ENCODE measurements at regions not wholly inside any gene's neighbourhood (a gene's known extent, or its start where the extent isn't known, plus 50 kb on each side); places are given as distances from the start of the nearest gene placed in this dataset.

DNA sequence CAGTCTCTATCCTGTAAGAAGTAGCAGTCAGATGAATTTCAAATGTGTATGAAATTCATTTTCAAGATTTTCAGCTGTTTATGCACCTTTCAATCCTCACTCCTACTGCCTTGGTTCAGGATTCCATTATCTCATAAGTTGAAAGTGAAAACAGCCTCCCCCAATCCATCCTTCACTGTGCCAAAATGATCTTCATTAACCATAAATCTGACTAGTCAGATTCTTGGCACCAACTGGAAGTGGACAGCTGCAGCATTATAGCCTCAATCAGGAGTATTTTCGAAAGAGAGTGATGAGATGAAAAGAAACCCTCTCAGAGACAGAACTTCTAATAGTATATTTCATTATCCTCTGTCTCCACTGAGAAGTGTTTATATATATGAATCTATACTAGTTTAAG, 365.3 kb upstream of the PDGFD start:
- DNase-seq (ENCODE audit: low read depth) = no peak

- DNase-seq (ENCODE audit: low read depth) = no peak
These were observed 362.1 kb upstream of the PDGFD start for GRCh38 chr11:104526006-104526405.

GRCh38 chr11:104525416-104525815, 361.5 kb upstream of the PDGFD start:
- no peak for DNase-seq (ENCODE audit: low read depth)

DNA sequence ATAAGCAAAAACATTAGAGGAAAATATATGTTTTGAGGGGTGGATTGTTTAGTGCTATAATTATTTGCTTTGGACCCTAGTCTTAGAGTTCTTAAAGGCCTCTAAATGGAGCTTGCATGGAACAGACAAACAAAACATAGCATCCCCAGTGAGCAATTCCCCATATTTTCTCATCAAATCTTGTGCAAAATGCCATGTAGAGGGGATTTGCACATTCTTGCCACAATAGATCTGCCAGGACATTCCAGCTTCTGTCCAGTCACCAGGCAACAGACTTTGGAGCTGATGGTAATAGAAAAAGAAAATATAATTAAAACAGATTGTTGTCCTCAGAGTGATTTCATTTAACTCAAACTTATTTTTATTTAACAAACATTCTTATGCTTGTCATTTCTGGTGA, 360.3 kb upstream of the PDGFD start:
- DNase-seq (ENCODE audit: low read depth) = no peak

DNA sequence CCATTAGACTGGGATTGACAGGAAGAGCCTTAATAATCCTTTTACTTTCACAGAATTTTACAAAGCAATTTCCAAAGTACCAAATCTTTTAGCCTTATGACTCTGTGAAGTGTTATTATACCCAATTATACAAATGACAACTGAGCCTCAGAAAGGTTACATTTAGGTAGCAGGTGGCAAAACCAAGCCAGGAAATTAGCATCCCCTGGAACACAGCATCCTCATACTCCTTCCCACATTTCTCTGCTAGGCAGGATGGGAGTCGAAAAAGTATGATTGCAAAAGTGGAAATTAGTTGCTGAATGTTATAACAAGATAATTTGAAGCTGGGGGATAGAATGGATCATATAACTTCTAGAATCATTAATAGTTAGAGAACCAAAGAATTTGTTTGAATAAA, 359.7 kb upstream of the PDGFD start:
- no peak for DNase-seq (ENCODE audit: low read depth)

DNA sequence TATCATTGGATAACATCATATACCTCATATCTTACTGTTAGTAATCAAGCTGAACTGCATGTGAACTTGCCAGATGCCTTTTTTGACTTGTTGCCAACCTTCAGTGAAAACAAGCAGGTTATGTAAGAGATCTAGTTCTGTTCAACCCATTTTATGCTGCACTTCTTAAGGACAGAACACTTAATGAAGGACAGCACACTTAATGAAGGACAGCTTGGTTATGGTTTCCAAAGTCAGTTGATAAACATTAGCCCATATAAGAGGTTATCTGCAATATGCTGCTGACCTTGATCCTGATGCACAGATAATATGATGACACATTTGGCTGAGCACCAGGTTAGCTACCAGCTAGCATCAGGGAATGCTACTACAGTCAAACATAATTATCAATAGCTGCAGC, 358.7 kb upstream of the PDGFD start:
- no peak for DNase-seq (ENCODE audit: low read depth)

GRCh38 chr11:104522123-104522522, 358.2 kb upstream of the PDGFD start:
- DNase-seq (ENCODE audit: low read depth) = no peak

- DNase-seq (ENCODE audit: low read depth) = no peak
These were observed 346.2 kb upstream of the PDGFD start for GRCh38 chr11:104510169-104510568.

- no peak for DNase-seq (ENCODE audit: low read depth)
These were observed 326.2 kb upstream of the PDGFD start for GRCh38 chr11:104490182-104490581.

- DNase-seq (ENCODE audit: low read depth) = no peak
These were observed 324.6 kb upstream of the PDGFD start for GRCh38 chr11:104488561-104488960.

GRCh38 chr11:104487046-104487806, 323.3 kb upstream of the PDGFD start:
- DNase-seq (ENCODE audit: low read depth) = no peak

GRCh38 chr11:104484804-104485554, 321.0 kb upstream of the PDGFD start:
- DNase-seq (ENCODE audit: low read depth) = no peak

GRCh38 chr11:104476898-104477297, 313.0 kb upstream of the PDGFD start:
- no peak for DNase-seq (ENCODE audit: low read depth)

DNA sequence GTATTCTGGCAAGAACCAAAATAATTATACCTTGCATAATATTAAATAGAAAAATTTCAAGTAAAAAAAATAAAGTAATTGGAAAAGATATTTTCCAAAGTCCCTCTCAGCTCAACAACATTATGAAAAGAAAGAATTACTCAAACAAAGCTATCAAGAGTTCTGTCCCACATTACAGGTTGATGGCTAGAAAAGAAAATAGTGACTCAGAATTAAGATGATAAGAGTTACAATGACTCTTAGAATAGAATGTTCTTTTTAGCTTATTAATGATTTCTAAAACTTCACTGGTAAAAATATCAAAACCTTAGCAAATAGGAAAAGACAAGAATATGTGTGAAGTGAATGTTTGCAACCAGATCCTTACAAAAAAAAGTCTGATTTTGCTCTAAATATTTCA, 312.5 kb upstream of the PDGFD start:
- no peak for DNase-seq (ENCODE audit: low read depth)

DNA sequence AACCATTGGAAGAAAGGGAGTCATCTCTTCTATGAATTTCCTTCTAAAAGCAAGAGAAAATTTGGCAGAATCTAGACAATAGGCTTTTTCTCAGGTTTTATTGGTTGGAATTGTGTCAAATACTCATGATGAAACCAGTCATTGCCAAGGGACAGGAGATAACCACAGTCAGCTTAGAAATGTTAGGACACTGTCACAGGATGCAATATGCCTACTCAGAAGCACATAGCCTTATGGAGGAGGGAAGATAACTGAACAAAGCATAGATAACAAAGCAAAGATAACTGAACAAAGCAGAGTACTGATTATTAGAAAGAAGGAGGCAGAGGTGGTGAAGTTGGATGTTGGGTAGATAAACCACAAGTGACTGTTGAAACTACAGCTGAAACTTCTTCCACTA, 303.5 kb upstream of the PDGFD start:
- peak; percentile 2 for DNase-seq (ENCODE audit: low read depth)

GRCh38 chr11:104465321-104465720, 301.4 kb upstream of the PDGFD start:
- no peak for DNase-seq (ENCODE audit: low read depth)

DNA sequence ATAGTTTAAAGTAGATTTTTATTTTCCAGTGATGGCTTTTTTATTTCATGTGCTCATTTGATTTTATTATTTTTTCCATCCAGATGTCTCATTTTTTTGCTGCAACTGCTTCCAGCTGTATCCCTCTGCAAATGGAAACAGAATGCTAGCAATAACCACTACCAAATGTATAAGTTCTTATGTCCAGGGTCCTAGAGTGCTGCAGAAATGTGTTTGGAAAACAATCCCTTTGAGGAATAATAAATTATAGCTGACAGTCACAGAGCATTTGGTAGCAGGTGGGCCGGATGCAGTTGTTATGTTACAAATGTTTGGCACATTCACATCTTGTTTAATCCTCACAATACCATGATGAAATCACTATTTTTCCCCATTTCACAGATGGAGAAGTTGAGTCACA, 300.7 kb upstream of the PDGFD start:
- no peak for DNase-seq (ENCODE audit: low read depth)

GRCh38 chr11:104462341-104462740, 298.4 kb upstream of the PDGFD start:
- DNase-seq (ENCODE audit: low read depth) = no peak

DNA sequence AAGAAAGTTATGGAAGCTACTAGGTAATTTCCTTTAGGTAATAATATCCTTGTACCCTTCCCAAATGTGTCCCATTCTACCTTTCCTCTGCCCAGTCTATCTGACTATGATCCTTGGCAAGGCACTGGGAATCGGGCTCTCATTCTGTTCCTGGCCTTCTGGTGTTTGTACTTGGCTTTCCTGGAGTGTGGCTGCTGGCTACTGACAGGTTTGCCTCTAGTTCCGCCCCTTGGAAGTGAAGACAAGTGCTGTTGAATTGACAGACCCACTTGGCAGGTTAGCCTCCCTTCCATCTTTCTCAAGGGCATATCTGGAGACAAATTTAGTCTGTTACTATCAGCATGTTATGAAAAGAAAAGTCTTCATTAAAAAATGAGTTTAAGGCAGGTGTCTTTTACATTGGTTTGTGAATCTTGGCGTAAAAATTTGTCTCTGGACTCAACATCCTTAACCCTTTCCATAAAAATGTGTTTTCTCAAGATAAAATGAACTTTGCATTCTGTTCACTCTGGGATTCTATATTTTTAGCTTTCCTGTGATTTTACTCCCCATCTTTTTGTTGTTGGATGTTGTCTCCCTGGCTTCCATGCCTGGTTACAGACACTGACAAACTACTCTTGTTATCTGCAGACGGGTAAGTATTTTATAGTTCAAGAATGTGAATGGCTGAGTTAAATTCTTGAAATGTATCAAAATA, 287.4 kb upstream of the PDGFD start:
- DNase-seq (ENCODE audit: low read depth) = no peak

DNA sequence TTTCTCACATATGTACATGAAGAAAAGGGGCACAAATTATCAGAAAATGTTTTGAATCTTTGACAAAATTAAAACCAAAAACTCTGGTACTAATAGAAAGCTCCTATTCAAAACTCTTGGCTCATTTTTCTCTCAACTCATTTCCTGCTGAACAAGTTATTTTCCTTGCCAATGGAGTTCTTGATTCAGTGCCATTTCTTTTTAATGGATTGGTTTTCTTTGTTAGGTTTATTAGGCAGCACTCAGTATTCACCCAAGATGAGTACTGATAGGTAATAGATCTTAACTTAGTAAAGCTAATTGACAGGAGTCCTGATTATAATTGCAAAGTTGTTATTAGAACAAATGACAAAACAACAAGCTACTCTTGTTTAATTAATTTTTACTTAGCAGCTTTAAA, 279.4 kb upstream of the PDGFD start:
- no peak for DNase-seq (ENCODE audit: low read depth)

- DNase-seq (ENCODE audit: low read depth) = no peak
These were observed 278.4 kb upstream of the PDGFD start for GRCh38 chr11:104442321-104442720.

DNA sequence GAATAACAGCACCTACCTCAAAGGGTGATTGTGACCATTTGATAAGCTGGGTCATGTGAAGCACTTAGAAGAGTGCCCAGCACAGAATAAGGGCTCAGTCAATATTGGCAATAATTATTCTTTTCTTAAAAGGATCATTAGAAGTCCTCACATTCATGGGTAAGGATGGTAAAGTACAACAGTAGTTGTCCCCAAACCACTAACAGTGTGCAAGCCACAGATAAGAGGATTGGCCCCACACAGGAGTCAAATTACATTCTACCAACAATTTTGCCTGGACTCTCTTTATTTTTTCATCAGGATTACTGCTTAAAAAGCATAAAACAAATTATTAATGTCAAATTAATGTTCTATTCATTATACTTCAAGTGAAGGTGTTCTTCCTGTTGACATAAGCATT, 271.5 kb upstream of the PDGFD start:
- DNase-seq (ENCODE audit: low read depth) = no peak

GRCh38 chr11:104433751-104434150, 269.8 kb upstream of the PDGFD start:
- DNase-seq (ENCODE audit: low read depth) = no peak

All from EH (cell line).